GM23338 (cell line): ENCODE measurements at regions not wholly inside any gene's neighbourhood (a gene's known extent, or its start where the extent isn't known, plus 50 kb on each side); places are given as distances from the start of the nearest gene placed in this dataset.

Experiments used
- ATAC-seq: fragments of 200-7000 bp; cut with Tn5 transposase; 3 replicates; pipeline ENCODE4 v1.9.1; 2020
- DNase-seq: peaks from one replicate; pipeline ENCODE4 v3.0.0-alpha.2; 2015; ENCODE audit warnings: low spot score
- H2AFZ ChIP-seq: fragments of 200-600 bp; sonication (generic); 2 replicates; pipeline ENCODE4 v1.8.0; 2016; ENCODE audit warnings: antibody characterized with exemption, mild to moderate bottlenecking, moderate library complexity
- H3F3A ChIP-seq: fragments of 200-600 bp; sonication (generic); replicated peaks from 2 replicates; pipeline ENCODE4 v1.8.0; 2017; ENCODE audit warnings: antibody characterized with exemption, mixed run types, low read depth
- H3K27ac ChIP-seq: fragments of 200-600 bp; sonication (generic); 2 replicates; pipeline ENCODE4 v1.6.1; 2016; ENCODE audit warnings: low read depth
- H3K27me3 ChIP-seq: fragments of 200-600 bp; sonication (generic); 2 replicates; pipeline ENCODE4 v1.8.0; 2016; ENCODE audit warnings: mild to moderate bottlenecking, mixed run types, moderate library complexity; ENCODE audit not compliant: insufficient read depth
- H3K36me3 ChIP-seq: fragments of 200-600 bp; sonication (generic); 2 replicates; pipeline ENCODE4 v1.8.0; 2016; ENCODE audit warnings: mild to moderate bottlenecking; ENCODE audit not compliant: insufficient read depth
- H3K4me1 ChIP-seq: fragments of 200-600 bp; sonication (generic); 2 replicates; pipeline ENCODE4 v1.8.0; 2016; ENCODE audit warnings: mild to moderate bottlenecking, moderate library complexity; ENCODE audit not compliant: insufficient read depth
- H3K4me2 ChIP-seq: fragments of 200-600 bp; sonication (generic); 2 replicates; pipeline ENCODE4 v1.7.1; 2017; ENCODE audit warnings: mixed run types
- H3K4me3 ChIP-seq: fragments of 200-600 bp; sonication (generic); 2 replicates; pipeline ENCODE4 v1.6.1; 2016; ENCODE audit warnings: mixed run types
- H3K79me2 ChIP-seq: fragments of 200-600 bp; sonication (generic); replicated peaks from 2 replicates; pipeline ENCODE4 v1.8.0; 2017; ENCODE audit warnings: mild to moderate bottlenecking; ENCODE audit not compliant: insufficient read depth
- H3K9me2 ChIP-seq: fragments of 200-600 bp; sonication (generic); 2 replicates; pipeline ENCODE4 v1.8.0; 2017; ENCODE audit not compliant: insufficient read depth
- H4K20me1 ChIP-seq: fragments of 200-600 bp; sonication (generic); replicated peaks from 2 replicates; pipeline ENCODE4 v1.8.0; 2017; ENCODE audit warnings: mild to moderate bottlenecking; ENCODE audit not compliant: insufficient read depth
- H3K27ac Mint-ChIP-seq: 2 replicates; pipeline ENCODE4 v1.8.0; 2020; ENCODE audit warnings: inconsistent platforms, mild to moderate bottlenecking, moderate library complexity, mixed read lengths
- H3K27me3 Mint-ChIP-seq: 3 replicates; pipeline ENCODE4 v1.8.0; 2022; ENCODE audit warnings: low read depth, mild to moderate bottlenecking, moderate library complexity, mixed read lengths, inconsistent platforms; ENCODE audit not compliant: insufficient read depth, poor library complexity
- H3K36me3 Mint-ChIP-seq: 3 replicates; pipeline ENCODE4 v1.8.0; 2021; ENCODE audit warnings: low read depth, mild to moderate bottlenecking, inconsistent platforms, moderate library complexity, mixed read lengths
- H3K4me1 Mint-ChIP-seq: 3 replicates; pipeline ENCODE4 v1.8.0; 2020; ENCODE audit warnings: mild to moderate bottlenecking, inconsistent platforms, mixed read lengths
- H3K4me3 Mint-ChIP-seq: 3 replicates; pipeline ENCODE4 v1.8.0; 2021; ENCODE audit warnings: moderate library complexity, mild to moderate bottlenecking, inconsistent platforms, mixed read lengths
- H3K9me3 Mint-ChIP-seq: 3 replicates; pipeline ENCODE4 v1.8.0; 2020; ENCODE audit warnings: moderate library complexity, mild to moderate bottlenecking, inconsistent platforms, mixed read lengths
- EZH2phosphoT487 ChIP-seq: fragments of 200-600 bp; sonication (generic); IDR thresholded peaks from one replicate; pipeline ENCODE4 v1.8.1; 2018; ENCODE audit warnings: antibody characterized with exemption; ENCODE audit not compliant: unreplicated experiment
- JUNB ChIP-seq: IDR thresholded peaks from one replicate; pipeline ENCODE4 v1.6.1; 2016; ENCODE audit warnings: antibody characterized with exemption; ENCODE audit not compliant: unreplicated experiment
- ZNF331 ChIP-seq: fragments of 250-450 bp; sonication (Bioruptor Pico); IDR thresholded peaks from 2 replicates; pipeline ENCODE4 v1.5.0; 2020; ENCODE audit warnings: low read depth, mild to moderate bottlenecking, moderate library complexity
- ZNF462 ChIP-seq: fragments of 250-450 bp; sonication (Bioruptor Pico); IDR thresholded peaks from 2 replicates; pipeline ENCODE4 v1.5.0; 2020; ENCODE audit warnings: mild to moderate bottlenecking, moderate library complexity
- TF ChIP-seq, protein P1 (sequence below): IDR thresholded peaks from one replicate; pipeline ENCODE4 v1.6.1; 2018; ENCODE audit warnings: antibody characterized with exemption; ENCODE audit not compliant: unreplicated experiment

DNA sequence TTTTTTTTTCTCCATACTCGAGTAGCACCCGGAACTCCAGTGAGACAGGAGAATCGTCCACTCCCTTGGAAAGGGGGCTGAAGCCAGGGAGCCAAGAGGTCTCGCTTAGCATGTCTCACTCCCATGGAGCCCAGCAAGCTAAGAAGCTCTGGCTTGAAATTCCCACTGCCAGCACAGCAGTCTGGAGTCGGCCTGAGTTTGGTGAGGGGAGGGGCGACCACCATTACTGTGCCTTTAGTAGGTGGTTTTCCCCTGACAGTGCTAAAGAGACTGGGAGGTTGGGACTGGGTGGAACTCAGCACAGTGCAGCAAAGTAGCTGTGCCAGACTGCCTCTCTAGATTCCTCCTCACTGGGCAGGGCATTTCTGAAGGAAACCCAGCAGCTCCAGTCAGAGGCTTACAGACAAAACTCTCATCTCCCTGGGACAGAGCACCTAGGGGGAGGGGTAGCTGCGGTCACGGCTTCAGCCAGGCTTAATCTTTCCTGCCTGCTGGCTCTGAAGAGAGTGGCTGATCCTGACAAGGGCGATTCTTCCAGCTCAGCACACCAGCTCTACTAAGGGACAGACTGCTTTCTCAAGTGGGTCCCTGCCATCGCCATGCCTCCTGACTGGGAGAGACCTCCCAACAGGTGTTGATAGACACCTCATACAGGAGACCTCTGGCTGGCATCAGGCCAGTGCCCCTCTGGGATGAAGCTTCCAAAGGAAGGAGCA is 414.5 kb upstream of the ZNF608 start:
- TF ChIP-seq EZH2phosphoT487 (no peak), ZNF331 (CRISPR knock-in tag) (no peak), ZNF462 (CRISPR knock-in tag) (no peak), JUNB (no peak)
- TF ChIP-seq, protein P1, sequence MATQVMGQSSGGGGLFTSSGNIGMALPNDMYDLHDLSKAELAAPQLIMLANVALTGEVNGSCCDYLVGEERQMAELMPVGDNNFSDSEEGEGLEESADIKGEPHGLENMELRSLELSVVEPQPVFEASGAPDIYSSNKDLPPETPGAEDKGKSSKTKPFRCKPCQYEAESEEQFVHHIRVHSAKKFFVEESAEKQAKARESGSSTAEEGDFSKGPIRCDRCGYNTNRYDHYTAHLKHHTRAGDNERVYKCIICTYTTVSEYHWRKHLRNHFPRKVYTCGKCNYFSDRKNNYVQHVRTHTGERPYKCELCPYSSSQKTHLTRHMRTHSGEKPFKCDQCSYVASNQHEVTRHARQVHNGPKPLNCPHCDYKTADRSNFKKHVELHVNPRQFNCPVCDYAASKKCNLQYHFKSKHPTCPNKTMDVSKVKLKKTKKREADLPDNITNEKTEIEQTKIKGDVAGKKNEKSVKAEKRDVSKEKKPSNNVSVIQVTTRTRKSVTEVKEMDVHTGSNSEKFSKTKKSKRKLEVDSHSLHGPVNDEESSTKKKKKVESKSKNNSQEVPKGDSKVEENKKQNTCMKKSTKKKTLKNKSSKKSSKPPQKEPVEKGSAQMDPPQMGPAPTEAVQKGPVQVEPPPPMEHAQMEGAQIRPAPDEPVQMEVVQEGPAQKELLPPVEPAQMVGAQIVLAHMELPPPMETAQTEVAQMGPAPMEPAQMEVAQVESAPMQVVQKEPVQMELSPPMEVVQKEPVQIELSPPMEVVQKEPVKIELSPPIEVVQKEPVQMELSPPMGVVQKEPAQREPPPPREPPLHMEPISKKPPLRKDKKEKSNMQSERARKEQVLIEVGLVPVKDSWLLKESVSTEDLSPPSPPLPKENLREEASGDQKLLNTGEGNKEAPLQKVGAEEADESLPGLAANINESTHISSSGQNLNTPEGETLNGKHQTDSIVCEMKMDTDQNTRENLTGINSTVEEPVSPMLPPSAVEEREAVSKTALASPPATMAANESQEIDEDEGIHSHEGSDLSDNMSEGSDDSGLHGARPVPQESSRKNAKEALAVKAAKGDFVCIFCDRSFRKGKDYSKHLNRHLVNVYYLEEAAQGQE = no peak
- Histone ChIP-seq H3K36me3 (peaks cover 10% of the 10 kb centered on the region; the same call in 1 of the 2 replicates), H3F3A (0 out of 2 replicates have a peak, but pooled peaks cover 5% of the 10 kb centered on the region), H2AFZ (peak overlapping the region; percentile 74), H3K27ac (no peak overlapping the region), H3K79me2 (no peaks in the 10 kb centered on the region), H3K9me2 (peaks cover 10% of the 10 kb centered on the region; the same call in 1 of the 2 replicates), H3K4me3 (no peak overlapping the region), H4K20me1 (no peaks in the 10 kb centered on the region), H3K27me3 (no peaks in the 10 kb centered on the region), H3K4me1 (peaks cover 17% of the 10 kb centered on the region), H3K4me2 (no peak overlapping the region)
- H3K27me3 Mint-ChIP-seq = peaks cover 4% of the 10 kb centered on the region
- no peak for DNase-seq
- no peak overlapping the region for H3K4me3 Mint-ChIP-seq
- H3K4me1 Mint-ChIP-seq = peaks cover 16% of the 10 kb centered on the region
- peaks cover 50% of the 10 kb centered on the region for H3K36me3 Mint-ChIP-seq
- ATAC-seq = peak; percentile 72
- H3K27ac Mint-ChIP-seq = no peak overlapping the region
- H3K9me3 Mint-ChIP-seq = peaks cover 46% of the 10 kb centered on the region
